Lower lobe of right lung (tissue), 2 donors: ENCODE measurements at regions not wholly inside any gene's neighbourhood (a gene's known extent, or its start where the extent isn't known, plus 50 kb on each side); places are given as distances from the start of the nearest gene placed in this dataset.

Source experiments
- ATAC-seq, 2 donors: fragments of 200-7000 bp; cut with Tn5 transposase; one replicate each; pipeline ENCODE4 v1.9.1; 2020 to 2022; ENCODE audit warnings: mild to moderate bottlenecking in 2 of 2, moderate library complexity in 2 of 2
- DNase-seq: peaks from one replicate; pipeline ENCODE4 v3.0.0-alpha.2; 2020
- H3K27ac ChIP-seq: fragments of 200-600 bp; one replicate; pipeline ENCODE4 v1.8.0; 2022
- H3K27me3 ChIP-seq: fragments of 200-600 bp; one replicate; pipeline ENCODE4 v1.8.0; 2022; ENCODE audit warnings: low read depth
- H3K36me3 ChIP-seq: fragments of 200-600 bp; one replicate; pipeline ENCODE4 v1.8.0; 2022; ENCODE audit warnings: mild to moderate bottlenecking
- H3K4me1 ChIP-seq: fragments of 200-600 bp; one replicate; pipeline ENCODE4 v1.8.0; 2022
- H3K4me3 ChIP-seq: fragments of 200-600 bp; one replicate; pipeline ENCODE4 v1.8.0; 2022; ENCODE audit warnings: mild to moderate bottlenecking
- H3K9me3 ChIP-seq: fragments of 200-600 bp; one replicate; pipeline ENCODE4 v1.8.0; 2022
- CTCF ChIP-seq: fragments of 200-600 bp; IDR thresholded peaks from one replicate; pipeline ENCODE4 v1.8.0; 2022; ENCODE audit warnings: antibody characterized with exemption, mild to moderate bottlenecking
- intact Hi-C: fragments of 100-400 bp; cut with DNase I; formaldehyde crosslinking; loops from one replicate; pipeline ENCODE4 v1.11.0; 2022
- donor health status: DM: no; HTN: yes; CAD: no; lungs with severe emphysema.

DNA sequence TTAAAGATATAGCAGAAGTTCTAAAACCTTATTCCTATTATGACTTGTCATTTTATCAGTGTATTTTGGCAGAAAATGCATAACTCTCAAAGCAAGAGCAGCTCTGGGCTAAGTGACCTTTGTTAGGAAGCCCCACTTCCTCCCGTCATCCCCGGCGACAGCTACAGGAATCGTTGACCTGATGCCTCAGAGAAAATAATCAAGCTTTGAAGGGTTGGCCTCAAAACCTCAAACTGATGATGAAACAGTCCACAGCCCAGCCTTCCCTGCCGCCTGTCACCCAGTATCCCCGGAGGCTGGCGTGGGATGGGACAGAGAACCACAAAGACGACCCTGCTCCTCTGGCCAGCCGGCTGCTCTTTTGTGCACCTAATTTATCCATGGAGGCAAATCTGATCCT lies 65.3 kb downstream of the KCNF1 start:
- intact Hi-C loops: no loop called here
- no peak overlapping the region for H3K27ac ChIP-seq
- H3K4me3 ChIP-seq: no peak overlapping the region
- H3K4me1 ChIP-seq: no peaks in the 10 kb centered on the region
- H3K36me3 ChIP-seq: no peaks in the 10 kb centered on the region
- H3K27me3 ChIP-seq: peaks cover 9% of the 10 kb centered on the region
- no peak for ATAC-seq
- no peaks in the 10 kb centered on the region for H3K9me3 ChIP-seq
- DNase-seq: no peak
- TF ChIP-seq CTCF: no peak

DNA sequence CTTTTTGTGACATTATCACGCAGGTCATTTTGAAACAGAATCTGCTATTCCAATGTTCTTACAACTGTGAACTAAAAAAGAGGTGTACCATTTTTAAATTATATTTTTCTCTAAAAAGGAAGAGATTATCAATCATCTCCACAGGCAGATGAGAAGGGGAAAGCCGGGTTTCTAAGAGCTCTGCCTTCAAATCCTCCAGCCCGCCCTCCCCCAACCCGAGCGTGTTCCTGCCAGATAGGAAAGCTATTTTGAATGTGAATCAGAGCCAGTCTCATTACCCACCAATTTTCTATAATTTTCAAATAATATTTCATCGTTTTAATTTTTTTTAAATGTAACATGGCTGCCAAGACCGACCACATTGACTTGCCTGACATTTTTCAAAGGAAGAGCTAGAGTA lies 65.9 kb downstream of the KCNF1 start:
- intact Hi-C loops: no loop called here
- no peak for ATAC-seq
- peaks cover 9% of the 10 kb centered on the region for H3K27me3 ChIP-seq
- H3K9me3 ChIP-seq: no peaks in the 10 kb centered on the region
- H3K27ac ChIP-seq: no peak overlapping the region
- H3K4me3 ChIP-seq: no peak overlapping the region
- no peak for DNase-seq
- TF ChIP-seq CTCF: no peak
- H3K36me3 ChIP-seq: no peaks in the 10 kb centered on the region
- H3K4me1 ChIP-seq: no peaks in the 10 kb centered on the region

GRCh38 chr2:10978090-10978670 lies 66.4 kb downstream of the KCNF1 start:
- Histone ChIP-seq H3K36me3 (no peaks in the 10 kb centered on the region), H3K27ac (no peak overlapping the region), H3K9me3 (no peaks in the 10 kb centered on the region), H3K4me3 (no peak overlapping the region), H3K27me3 (peaks cover 9% of the 10 kb centered on the region), H3K4me1 (no peaks in the 10 kb centered on the region)
- no peak for TF ChIP-seq CTCF
- ATAC-seq: no peak
- intact Hi-C loops: no loop called here
- DNase-seq: no peak

DNA sequence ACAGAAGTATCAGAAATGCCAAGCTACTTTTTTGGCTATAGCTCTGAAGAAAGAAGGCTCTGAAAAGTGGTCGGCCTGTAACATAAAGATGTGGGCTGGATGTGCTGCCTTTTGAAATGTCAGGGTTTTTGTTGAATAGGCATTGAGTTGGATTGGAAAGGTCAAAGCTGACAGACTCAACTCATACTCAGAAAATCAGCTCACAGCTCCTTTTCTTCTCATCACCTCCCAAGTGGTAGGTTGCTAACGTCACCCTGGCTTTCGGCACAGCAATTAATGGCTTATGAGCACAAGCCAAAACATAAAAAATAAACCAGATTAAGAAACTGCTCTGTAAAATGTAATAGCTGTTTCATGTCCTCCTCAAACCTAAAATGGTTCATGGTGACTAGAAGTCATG lies 68.3 kb downstream of the KCNF1 start:
- TF ChIP-seq CTCF: no peak
- Histone ChIP-seq H3K4me1 (no peaks in the 10 kb centered on the region), H3K9me3 (no peaks in the 10 kb centered on the region), H3K27ac (no peak overlapping the region), H3K36me3 (no peaks in the 10 kb centered on the region), H3K27me3 (peaks cover 9% of the 10 kb centered on the region), H3K4me3 (no peak overlapping the region)
- no peak for ATAC-seq
- intact Hi-C loops: no loop called here
- DNase-seq: no peak

DNA sequence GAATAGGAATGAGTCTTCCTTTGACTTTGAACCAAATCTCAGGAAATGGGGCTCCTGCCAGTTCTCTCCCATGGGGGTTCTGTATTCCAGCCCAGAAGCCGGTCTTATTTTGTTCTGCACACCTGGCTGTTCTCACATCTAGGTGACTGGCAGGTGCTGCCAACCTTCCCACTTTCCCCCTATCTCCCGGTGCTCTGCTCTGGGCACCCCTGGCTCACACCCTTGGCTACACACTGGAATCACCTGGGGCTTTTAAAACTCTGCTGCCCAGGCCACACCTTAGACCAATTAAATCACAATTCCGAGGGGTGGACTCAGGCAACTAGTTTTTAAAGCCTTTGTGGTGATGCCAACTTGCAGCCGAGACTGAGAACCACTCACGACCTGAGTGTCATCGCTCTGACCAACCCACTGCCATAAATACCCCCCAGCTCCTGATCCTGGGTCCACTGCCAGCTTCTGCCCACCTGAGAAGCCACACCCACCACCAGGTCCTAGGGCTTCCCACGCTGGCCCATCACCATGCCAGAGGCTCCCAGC lies 69.2 kb downstream of the KCNF1 start:
- DNase-seq (no peak), ATAC-seq (no peak)
- Histone ChIP-seq H3K27me3 (peaks cover 9% of the 10 kb centered on the region), H3K9me3 (no peaks in the 10 kb centered on the region), H3K27ac (no peak overlapping the region), H3K4me3 (no peak overlapping the region), H3K36me3 (no peaks in the 10 kb centered on the region), H3K4me1 (no peaks in the 10 kb centered on the region)
- TF ChIP-seq CTCF: no peak
- intact Hi-C loops: no loop called here
